CD4-positive, alpha-beta T cell treated with Interleukin-6 at 100 ng/mL for 8 hours (primary cell): ENCODE measurements at regions not wholly inside any gene's neighbourhood (a gene's known extent, or its start where the extent isn't known, plus 50 kb on each side); places are given as distances from the start of the nearest gene placed in this dataset.
"Not testable (repeated sequence)": the region's sequence is repeated elsewhere in the genome, so short reads cannot be mapped to it uniquely, and the experiment has no call there.

Source experiments
- DNase-seq: peaks from one replicate; pipeline ENCODE4 v3.0.0-alpha.2; 2020; ENCODE audit warnings: mixed read lengths, low spot score

DNA sequence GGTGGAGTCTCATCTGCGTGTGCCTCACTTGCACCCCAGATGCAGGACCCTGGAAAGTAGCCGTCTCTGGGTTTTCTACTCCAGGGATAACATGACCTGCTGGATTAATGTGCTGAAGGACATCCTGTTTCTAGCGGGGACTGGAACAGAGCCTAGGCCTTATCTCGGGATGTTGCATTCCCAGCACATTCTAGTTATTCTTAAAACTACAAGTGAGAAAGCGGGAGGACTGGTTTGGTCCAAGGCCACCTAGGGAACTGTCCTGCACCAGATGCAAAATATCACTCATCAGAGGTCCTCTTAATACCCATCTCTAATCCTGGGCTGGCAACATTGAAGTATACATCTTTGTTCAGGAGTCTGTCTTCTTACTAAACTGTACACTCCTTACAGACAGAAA is 179.9 kb downstream of the ZC3H11B start:
- DNase-seq: no peak

DNA sequence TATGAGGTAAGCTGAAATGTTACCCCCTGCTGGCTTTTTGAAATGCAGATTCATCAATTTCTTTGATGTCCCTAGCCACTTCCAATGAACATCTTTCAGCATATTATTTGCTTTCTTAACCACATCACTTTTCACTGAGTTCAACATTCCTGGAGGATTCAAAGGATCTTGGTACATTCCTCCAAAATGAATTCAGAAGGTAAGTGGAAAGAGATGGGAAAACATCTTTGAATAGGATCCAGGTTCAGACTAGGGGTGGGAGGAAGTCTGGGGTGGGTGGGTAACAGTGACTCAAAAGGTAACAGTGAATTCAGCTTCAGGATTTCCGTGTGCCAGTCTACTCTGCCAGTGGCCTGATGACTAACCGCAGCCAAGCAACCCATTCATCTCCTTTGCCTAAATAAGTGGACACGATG is 180.7 kb downstream of the ZC3H11B start:
- DNase-seq: no peak

DNA sequence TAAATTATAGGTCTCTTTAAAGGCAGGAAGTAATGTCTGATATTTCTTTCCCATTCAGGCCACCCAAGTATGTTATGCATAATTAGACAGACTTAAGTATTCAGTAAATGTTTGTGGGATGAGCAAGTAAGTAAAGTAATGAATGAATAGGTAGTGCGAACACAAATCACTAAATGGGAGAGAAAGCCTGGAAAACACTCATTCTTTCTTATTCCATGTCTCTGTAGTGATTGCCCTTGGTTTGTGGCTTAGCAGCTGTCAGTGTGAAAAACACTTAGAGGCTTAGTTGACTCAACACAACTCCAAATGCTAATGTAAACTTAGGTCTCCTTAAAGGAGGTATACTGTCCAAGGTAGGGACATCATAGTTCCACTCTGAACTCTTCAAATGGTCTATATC is 182.5 kb downstream of the ZC3H11B start:
- no peak for DNase-seq

DNA sequence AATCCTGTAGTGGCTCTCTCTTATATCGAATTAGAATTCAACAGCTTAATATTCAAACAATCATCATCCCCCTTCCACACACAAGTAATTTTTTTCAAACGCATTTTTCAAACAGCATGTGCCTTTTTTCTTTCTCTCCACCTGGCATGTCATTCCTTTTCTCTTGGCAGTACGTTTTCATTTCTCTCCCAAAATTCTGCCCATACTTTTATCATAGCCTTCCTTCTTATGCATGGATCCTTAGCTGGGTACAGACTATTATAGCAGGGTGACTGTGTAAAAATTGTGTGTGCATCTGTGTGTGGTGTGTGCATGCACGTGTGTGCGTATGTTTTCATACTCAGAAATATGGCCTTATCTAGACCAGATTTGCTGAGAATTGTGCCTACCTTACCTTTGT is 184.3 kb downstream of the ZC3H11B start:
- DNase-seq: no peak

DNA sequence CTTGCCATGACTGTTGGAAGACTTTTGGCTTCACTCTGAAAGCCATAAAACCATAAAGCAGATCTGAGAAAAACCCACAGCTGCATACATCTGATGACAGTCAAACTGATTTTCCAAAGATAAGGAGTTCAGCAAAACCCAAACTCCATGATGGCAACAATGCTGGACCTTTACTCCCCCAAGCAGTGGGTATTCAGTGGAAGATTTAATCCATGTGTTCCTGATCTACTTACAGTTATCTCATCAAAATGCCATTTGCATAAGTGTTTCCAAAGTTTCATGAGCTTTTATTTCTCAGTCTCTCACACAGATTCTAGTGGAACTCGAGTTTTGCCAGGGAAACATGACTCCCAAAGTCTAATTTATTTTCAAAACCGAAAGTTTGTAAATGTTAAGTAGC is 184.9 kb downstream of the ZC3H11B start:
- DNase-seq: no peak

DNA sequence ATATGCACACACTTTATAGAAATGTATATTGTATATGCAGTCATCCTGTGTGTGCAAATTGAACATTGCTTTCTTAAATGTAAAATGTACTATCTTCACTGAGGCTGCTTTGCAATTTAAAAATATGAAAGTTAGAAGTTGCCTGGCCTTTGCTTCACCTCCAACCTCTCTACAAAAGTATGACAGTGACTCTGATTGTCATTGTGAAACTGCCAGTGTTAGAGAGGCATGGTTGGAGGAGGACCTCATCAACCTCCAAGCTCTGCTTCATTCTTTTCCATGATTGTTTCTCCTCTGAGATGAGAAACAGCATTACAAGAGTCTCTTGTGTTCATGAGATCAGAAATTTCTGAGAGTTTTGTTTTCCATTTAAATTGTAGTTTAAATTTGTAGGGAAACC is 185.5 kb downstream of the ZC3H11B start:
- DNase-seq: no peak

DNA sequence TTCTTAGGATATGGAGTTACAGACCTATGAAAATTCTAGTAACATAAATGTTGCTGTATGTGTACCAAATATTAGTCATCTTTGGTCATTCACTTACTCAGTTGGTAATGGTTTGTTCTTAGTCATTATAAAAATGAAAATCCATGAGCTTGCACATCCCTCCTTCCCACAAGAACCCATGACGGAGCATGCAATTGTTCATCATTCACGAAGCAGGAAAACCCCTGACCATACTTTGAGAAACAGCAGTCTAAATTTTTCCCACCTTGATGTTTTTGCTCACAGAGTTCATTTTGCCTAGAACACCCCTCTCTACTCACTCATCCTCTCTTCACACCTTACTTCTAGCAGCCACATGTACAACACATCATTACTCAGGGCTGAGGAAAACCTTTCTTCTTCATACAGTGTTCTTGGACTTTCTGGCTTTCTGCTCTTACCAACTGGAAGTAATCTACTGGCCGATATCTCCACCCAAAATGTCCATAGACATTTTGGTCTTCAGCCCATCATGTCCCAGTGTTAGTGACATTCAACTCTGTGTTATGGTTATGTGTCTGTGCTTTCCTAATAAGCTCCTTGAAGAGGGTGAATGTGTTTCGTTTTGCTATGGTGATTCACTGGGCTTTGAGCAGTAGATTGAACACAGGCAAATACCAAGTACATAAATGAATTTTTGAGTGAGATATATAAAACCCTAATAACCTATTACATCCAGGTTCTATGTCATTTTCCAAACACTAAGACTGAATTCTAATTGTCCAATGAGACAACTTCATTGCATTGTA is 189.9 kb downstream of the ZC3H11B start:
- no peak for DNase-seq

DNA sequence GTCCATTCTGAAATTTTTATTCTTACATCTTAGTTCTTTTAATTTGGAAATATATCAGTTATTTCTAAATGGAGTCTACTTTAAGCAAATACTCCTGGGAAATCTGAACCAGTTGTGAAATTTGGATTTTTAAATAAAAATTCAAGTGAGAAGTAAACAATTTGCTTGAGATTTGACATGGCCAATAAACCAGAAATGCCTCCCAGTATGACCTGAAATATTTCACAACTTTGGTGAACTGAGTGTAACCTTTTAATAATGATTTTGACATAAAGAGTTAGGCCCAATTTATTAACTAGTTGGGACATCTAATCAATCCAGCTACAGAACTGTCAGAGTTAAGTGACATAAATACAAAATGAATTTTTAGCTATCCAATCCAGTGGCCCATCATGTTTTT is 192.0 kb downstream of the ZC3H11B start:
- no peak for DNase-seq

DNA sequence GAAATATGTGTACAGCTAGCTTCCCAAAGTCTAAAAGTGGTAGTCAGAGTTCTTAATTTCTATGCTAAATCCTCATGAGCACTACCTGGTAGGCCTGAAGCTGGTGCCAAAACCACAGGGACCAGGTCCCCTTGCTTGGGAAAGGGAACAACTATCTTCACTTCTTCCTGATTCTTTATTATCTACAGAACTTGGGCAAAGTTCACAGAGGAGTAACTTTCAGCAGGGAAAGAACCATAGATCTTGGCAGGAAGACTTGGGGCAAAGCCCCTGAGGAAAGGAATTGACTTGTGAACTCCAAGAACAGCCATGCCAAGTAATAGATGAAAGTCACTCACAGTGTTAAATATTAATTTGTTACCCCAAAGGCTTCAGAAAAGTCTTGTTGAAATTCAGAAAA is 193.0 kb downstream of the ZC3H11B start:
- no peak for DNase-seq

DNA sequence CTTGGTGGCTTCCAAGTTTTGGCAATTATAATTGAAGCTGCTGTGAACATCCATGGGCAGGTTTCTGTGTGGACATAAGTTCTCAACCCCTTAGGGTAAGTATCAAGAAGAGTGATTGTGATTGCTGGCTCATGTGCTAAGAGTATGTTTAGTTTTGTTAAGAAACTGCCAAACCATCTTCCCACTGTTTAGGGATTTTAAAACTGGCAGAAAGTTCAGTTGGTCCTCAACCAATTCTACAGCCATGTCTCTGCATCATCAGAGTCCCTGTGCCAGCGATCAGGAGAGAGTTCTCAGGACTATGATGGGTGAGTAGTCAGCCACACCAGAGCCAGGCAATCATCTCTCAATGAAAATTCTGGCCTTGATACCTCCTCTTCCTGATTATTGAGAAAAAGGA is 193.8 kb downstream of the ZC3H11B start:
- DNase-seq: no peak

DNA sequence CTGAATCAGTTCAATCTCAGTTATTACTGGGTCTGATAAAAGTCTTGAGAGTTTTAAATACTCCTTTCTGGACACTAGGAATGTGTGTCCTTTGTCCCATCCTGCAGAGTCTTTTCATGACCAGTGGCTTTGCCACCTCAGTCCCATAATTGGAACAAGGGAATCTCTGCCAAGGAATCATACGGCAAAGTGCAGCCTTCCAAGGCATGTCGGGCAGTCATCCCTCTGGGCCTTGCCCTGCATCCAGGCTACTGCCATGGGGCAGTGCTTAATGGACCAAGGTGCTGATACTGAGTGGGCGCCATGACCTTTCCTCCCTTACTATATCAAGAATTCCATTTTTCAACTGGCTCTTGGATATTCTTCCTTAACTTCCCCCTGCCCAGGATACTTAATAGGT is 195.3 kb downstream of the ZC3H11B start:
- no peak for DNase-seq

DNA sequence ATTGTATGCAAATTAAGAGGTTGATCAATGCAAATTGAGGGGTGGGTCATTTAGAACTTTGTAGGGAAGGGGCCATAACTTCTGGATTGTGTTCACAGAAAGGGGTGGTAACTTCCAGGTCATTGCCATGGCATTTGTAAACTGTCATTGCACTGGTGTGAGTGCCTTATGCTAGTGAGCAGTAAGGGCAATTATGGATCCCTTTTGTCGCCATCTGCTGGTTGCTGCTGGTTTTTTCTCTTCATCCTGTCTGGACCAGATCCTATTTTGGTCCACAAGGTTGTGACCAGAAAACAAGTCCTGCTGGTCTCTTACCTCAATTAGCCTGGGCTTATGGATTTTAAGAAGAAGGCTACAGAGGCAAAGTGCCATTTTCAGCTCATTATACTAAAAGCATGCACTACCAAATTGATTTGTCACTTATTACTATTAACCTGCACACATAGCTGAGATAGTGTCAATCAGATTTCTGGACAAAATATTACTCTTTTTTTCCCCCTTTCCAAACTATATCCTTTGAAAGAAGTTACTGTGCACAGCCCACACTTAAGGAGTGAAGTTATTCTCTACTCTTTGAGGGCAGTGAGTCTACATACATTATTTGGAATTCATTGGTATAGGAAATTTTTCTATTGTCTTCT is 196.2 kb downstream of the ZC3H11B start:
- peak; percentile 15 for DNase-seq

DNA sequence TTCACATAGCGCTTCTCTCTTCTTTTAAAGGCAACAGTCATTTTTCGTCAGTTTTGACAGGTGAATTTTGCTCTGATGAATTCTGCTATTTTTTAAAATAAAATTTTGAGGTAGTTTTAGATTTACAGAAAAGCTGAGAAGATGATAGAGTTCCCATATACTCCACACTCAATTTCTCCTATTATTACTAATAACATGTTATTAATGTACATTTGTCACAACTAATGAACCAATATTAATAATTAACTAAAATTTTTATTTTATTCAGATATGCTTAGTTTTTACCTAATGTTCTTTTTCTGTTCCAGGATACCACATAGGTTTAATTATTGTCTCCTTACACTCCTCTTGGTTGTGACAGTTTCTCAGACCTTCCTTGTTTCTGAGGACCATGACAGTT is 197.0 kb downstream of the ZC3H11B start:
- no peak for DNase-seq

DNA sequence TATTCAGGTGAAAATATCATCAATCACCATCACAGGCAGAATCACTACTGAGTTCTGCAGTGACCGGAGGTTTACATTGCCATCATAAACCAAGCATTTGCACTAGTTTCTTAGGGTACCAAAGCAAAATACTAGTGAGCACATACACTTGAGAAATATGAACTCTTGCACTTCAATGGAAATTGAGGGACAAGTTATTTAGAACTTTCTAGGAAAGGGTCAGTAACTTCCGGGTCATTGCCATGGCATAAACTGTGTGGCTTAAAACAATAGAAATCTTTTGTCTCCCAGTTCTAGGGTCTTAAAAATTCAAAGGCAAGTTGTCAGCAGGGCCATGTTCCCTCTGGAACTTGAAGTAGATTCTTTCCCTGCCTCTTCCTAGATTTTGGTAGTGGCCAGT is 197.5 kb downstream of the ZC3H11B start:
- DNase-seq: no peak

DNA sequence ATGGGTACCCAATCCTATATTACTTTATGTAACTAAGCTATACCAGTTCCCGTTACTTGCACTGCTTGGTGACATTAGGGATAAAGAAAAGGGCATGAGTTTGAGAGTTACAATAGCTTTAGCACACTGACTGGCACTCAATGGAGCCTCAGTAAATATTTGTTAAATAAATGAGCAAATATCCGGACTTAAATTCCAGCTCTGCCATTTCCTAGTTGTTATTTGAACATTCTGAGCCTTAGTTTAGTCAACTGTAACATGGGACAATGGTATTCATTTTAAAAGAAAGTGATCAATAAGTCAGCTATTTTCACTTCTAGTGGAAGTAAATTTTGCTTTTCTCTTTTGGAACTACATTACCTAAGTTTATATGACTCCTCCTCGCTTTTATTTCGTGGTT is 198.7 kb downstream of the ZC3H11B start:
- DNase-seq: no peak

DNA sequence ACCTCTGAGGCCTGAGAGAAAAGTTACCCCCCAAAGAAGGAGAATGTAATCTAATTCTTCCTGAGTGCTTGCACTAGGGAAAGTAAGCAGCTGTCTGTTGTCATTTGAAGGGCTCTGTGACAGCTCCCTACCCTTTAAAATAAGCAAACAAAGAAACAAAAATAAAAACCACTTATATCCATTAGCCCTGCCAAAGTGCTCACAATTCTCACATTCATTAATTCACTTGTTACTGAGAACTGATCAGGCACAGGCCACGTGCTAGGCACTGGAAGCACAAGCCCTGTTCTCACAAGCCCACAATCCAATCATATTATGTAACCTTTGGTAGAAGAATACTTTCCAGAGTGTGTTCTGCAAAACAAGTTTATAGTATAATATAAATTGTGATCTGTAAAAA is 199.4 kb downstream of the ZC3H11B start:
- DNase-seq: no peak

DNA sequence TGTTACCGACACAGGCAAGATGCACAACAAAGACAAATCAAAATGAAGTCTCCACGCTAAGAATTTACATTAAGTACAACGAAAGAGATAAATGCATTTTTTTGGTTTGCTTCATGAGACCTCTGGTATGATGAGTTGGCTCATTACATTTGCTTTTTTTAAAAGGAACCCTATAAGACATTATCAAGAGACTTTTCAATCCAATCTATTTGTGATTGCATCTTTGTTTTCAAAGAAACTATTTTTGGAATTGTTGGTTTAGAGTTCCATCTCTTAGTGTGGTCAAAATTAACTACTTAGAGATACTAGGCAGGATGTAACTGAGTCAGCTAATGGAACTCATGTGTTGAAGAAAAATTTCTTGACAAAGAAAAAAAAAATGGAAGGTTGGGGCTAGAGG is 200.1 kb downstream of the ZC3H11B start:
- DNase-seq: no peak

DNA sequence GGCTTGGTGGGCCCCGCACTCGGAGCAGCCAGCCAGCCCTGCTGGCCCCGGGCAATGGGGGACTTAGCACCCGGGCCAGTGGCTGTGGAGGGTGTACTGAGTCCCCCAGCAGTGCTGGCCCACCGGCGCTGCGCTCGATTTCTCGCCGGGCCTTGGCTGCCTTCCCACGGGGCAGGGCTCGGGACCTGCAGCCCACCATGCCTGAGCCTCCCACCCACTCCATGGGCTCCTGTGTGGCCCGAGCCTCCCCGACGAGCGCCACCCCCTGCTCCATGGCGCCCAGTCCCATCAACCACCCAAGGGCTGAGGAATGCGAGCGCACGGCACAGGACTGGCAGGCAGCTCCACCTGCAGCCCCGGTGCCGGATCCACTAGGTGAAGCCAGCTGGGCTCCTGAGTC is 202.2 kb downstream of the ZC3H11B start:
- not testable (repeated sequence) for DNase-seq

DNA sequence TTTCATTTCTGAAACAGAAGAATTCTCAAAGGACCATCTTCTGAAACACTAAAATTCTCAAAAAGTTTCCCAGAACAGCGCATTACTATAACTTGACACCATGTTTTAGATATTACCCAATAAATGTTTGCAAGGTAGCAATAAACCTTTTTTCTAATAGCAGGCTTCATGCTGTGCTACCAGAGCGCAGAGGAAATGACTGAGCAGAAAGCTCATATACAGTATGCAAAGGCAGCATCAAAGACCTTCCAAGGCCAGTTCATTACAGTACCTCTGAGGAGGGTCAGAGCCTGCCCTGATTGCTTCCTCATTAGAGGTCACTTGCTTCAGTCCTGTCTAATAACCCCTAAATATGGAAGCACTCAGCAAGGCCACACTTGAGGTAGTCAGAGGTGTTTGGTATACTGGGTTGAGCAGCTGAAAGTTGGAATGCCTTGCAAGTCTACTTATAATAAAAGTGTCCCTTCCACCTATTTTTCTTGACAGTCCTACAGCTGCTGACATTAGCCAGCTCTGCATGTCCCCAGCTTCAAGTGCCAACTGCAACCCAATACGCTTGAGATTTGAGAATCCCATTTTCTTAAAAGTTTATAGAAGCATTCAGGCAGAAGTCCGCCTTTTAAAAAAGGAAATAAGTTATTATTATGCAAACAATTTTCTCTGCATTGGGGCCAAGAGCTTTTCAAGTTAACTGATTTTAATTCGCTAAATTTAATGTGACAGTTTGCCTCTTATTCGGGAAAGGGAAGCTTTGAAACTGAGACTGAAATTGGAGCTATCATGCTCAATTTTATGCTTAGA is 207.2 kb downstream of the ZC3H11B start:
- no peak for DNase-seq

DNA sequence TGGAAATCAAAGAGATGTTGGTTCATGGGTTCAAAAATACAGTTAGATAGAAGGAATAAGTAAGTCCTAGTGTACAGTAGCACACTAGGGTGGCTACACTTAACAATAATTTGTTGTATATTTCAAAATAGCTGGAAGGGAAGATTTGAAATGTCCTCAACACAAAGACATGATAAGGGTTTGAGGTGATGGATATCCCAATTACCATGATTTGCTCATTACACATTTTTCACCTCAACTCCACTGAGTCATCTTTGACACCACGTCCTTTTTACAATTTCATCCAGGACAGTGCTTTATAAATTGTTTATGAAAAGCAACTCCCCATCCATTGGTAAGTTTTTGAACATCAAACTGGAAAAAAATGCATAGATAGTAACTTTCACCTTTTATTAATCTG is 208.3 kb downstream of the ZC3H11B start:
- no peak for DNase-seq

DNA sequence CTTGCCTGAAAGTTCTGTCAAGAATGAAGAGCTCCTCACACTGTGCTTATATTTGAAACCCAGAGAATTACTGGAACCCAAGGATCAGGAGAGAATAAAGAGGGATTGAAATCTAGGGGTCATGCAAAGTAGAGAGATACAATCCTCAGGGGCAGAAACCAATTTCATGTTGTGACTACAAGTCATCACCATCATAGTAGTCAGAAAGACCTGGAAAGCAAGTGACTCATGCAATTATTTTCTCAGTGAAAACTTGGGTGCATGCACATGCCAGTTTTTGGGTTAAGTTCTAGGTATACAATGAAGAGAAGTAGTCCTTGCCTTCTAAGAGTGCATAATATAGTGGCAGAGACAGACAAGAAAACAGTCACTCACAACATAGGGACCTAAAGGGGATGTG is 210.0 kb downstream of the ZC3H11B start:
- no peak for DNase-seq

DNA sequence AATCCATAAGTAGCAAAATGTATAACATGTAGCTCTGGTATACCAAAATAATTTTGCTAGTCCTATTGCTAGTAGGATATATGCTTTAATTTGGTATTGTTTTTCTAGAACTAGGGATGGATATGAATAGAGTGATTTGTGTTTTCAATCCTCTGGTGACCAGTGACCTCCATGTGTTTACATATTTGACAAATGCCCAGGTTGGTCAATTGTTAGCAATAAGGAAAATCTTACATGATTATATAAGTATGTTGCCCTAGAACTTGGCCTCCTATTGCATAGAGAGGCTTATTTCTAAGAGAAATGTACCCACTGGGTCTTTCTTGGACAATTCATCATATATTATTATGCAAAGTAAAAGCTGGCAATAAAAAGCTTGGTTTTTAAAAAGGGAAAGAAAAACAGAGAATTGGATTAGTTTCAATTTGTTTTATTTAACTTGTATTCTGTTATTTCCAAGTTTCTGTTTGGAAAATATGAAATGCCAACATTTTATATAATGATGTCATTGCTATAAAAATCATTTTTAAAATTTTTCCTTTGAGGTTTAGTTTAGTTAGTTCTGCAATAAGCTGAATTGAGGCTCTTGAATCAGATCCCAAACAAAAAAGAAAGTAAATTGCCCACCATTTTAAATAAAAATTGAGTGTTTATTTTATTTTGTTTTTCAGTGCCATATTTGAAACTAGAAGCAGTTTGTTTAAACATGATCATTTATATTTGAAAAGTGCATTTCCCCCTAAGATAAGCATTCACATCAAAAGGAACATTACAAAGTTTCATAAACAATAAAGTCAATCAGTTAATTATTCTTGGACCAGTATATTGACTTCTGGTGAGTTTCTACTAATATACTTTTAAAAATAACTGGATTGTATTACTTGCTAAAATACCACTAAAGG is 210.9 kb downstream of the ZC3H11B start:
- no peak for DNase-seq
